ENCODE measurements at regions not wholly inside any gene's neighbourhood (a gene's known extent, or its start where the extent isn't known, plus 50 kb on each side); places are given as distances from the start of the nearest gene placed in this dataset.

DNA sequence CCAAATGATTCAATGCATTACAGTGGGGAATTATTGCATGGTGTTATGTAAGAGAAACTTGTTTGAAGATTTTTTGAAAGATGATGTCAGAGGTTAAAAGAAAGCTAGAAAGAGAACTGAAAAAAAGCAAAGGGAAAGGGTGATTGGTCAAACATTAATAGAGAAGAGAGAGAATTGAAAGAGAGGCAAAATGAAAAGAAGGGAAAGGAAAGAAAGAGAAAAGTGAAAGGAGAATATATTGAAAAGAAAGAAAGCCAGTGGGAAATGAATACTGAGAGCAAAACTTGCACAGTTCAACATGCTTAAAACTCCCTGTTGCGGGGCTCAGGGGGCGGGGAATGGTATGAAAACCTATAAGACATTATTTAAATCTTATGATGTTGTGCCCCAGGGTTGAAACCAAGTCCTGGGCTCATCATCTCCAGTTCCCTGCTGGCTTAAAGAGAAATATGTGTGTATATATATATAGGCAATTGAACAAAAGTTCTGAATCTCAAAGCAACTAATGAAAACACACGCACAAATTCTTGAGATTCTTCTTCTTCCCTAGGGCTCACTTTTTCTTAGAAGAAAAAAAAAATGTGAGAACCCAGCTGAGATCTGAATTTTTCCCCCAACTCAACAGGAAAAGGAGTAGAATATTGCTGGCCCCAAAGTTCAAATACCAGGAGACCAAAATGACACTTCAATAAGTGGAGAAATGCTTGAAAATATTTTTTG is 2045.9 kb upstream of the CELF4 start:
- TF ChIP-seq CTCF (IDR thresholded peaks at IDR 0.05; ENCODE audit: insufficient read depth, low read length, severe bottlenecking), result no peak
- Histone ChIP-seq H3K4me3 (ENCODE audit: low read depth, low read length) (no peak overlapping the region), H3K36me3 (ENCODE audit: control insufficient read depth, insufficient read depth, low read length) (no peaks in the 10 kb centered on the region), H3K27me3 (ENCODE audit: control insufficient read depth, insufficient read depth, low read length) (no peaks in the 10 kb centered on the region)
- no peak for FAIRE-seq
- DNase-seq (ENCODE audit: low read depth), result no peak

DNA sequence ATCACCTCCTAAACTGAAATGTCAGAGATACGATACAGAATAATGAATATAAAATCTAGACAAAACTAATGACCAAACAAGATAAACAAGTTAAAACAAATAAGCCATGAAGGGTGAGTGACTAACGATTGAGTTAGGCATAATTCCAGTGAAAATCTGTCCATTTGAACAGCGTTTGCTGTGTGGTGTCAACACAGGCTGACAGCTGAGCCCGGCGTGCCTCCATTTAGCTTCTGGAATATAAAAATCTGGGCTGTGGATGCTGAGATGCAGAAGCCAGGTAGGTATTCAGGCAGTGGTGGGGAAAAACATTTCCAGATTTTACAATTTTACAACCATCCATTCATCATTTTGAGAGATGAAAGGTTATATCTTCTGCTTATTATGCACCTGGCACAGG is 2041.4 kb upstream of the CELF4 start:
- Histone ChIP-seq H3K36me3 (ENCODE audit: control insufficient read depth, insufficient read depth, low read length) (no peaks in the 10 kb centered on the region), H3K4me3 (ENCODE audit: low read depth, low read length) (no peak overlapping the region), H3K27me3 (ENCODE audit: control insufficient read depth, insufficient read depth, low read length) (no peaks in the 10 kb centered on the region)
- no peak for TF ChIP-seq CTCF (IDR thresholded peaks at IDR 0.05; ENCODE audit: insufficient read depth, low read length, severe bottlenecking)
- DNase-seq (ENCODE audit: low read depth) (peak; percentile 16), FAIRE-seq (no peak)

DNA sequence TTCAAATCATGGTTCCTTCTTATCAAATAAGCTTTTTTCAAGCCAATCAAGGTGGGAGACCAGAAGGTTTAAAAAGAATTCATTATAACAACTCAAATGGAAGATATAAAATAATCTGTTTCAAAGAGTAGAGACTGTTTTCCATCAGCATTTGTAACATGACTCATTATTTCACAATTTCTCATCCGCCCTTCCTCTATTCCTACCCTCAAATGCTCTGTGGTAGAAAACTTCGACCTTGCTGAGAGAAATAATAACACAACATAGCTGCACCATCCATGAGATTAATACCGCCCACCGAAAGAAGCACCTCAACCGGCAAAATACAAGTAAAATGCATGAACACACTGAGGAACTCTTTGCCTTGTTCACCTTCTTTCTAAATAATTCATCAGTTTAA is 2039.2 kb upstream of the CELF4 start:
- Histone ChIP-seq H3K27me3 (ENCODE audit: control insufficient read depth, insufficient read depth, low read length) (no peaks in the 10 kb centered on the region), H3K36me3 (ENCODE audit: control insufficient read depth, insufficient read depth, low read length) (no peaks in the 10 kb centered on the region), H3K4me3 (ENCODE audit: low read depth, low read length) (no peak overlapping the region)
- TF ChIP-seq CTCF (IDR thresholded peaks at IDR 0.05; ENCODE audit: insufficient read depth, low read length, severe bottlenecking), result no peak
- DNase-seq (ENCODE audit: low read depth) (peak; percentile 56), FAIRE-seq (no peak)

DNA sequence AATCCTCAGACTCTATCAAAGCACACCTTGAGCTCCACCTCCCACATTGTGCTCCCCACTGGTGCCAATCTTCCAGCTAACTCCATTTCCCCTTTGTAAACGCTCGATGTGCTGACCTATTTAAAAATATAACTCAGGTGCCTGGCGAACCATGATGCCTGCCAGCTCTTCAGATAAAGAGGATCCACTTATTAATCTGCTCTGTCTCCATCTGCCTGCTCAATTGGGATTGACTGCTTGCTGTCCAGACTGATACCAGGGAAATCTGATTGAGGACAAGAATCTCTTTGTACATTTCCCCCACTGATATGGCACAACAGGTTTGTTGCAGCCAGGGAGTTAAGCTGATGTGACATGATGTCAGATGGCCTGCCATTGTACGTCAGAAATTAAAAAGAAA is 2036.5 kb upstream of the CELF4 start:
- DNase-seq (ENCODE audit: low read depth), result no peak
- H3K27me3 ChIP-seq (ENCODE audit: control insufficient read depth, insufficient read depth, low read length), result no peaks in the 10 kb centered on the region
- no peak for TF ChIP-seq CTCF (IDR thresholded peaks at IDR 0.05; ENCODE audit: insufficient read depth, low read length, severe bottlenecking)

DNA sequence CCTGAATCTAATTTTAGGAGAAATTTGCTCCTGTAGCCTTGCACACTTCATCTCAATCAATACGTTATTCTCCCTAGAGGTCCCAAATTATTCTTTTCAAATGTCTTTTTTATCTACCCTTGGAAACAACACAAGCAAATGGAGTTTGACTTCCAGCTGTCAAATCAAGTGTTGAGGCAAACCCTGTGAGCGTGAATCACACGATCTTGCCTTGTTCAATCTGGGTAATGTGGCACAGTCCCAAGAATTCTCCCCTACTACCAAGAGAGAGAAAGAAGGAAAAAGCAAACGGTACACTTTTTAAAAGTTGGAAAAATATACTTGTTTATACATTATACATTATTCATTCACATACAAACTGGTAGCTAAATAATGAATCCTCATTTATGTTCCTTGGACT is 2035.3 kb upstream of the CELF4 start:
- Histone ChIP-seq H3K27me3 (ENCODE audit: control insufficient read depth, insufficient read depth, low read length) (no peaks in the 10 kb centered on the region), H3K36me3 (ENCODE audit: control insufficient read depth, insufficient read depth, low read length) (no peaks in the 10 kb centered on the region), H3K4me3 (ENCODE audit: low read depth, low read length) (no peak overlapping the region)
- FAIRE-seq (no peak), DNase-seq (ENCODE audit: low read depth) (no peak)
- TF ChIP-seq CTCF (IDR thresholded peaks at IDR 0.05; ENCODE audit: insufficient read depth, low read length, severe bottlenecking), result no peak

More for the DNA sequence above, 2036.5 kb upstream of the CELF4 start:
- no peaks in the 10 kb centered on the region for H3K36me3 ChIP-seq (ENCODE audit: control insufficient read depth, insufficient read depth, low read length)
- no peak for FAIRE-seq
- H3K4me3 ChIP-seq (ENCODE audit: low read depth, low read length), result no peak overlapping the region

GRCh38 chr18:39599251-39599650 is 2033.7 kb upstream of the CELF4 start:
- H3K36me3 ChIP-seq (ENCODE audit: control insufficient read depth, insufficient read depth, low read length), result no peaks in the 10 kb centered on the region
- FAIRE-seq, result no peak
- H3K27me3 ChIP-seq (ENCODE audit: control insufficient read depth, insufficient read depth, low read length), result no peaks in the 10 kb centered on the region
- peak; percentile 62 for DNase-seq (ENCODE audit: low read depth)
- TF ChIP-seq CTCF (IDR thresholded peaks at IDR 0.05; ENCODE audit: insufficient read depth, low read length, severe bottlenecking), result no peak
- H3K4me3 ChIP-seq (ENCODE audit: low read depth, low read length), result no peak overlapping the region

Data from bronchial epithelial cell (primary cell).